Endodermal cell (in vitro differentiated cells): ENCODE measurements at regions not wholly inside any gene's neighbourhood (a gene's known extent, or its start where the extent isn't known, plus 50 kb on each side); places are given as distances from the start of the nearest gene placed in this dataset.
"Not testable (repeated sequence)": the region's sequence is repeated elsewhere in the genome, so short reads cannot be mapped to it uniquely, and the experiment has no call there.

Experiments used
- DNase-seq: peaks from one replicate; pipeline ENCODE4 v3.0.0-alpha.2; 2017
- H3K27ac ChIP-seq: 2 replicates; pipeline ENCODE4 v1.5.1; 2013; ENCODE audit warnings: mild to moderate bottlenecking, low read depth, low read length, moderate library complexity
- H3K27me3 ChIP-seq: 2 replicates; pipeline ENCODE4 v1.6.1; 2013; ENCODE audit warnings: mild to moderate bottlenecking, low read length, moderate library complexity; ENCODE audit not compliant: insufficient read depth, control insufficient read depth, poor library complexity, severe bottlenecking
- H3K36me3 ChIP-seq: 2 replicates; pipeline ENCODE4 v1.7.0; 2013; ENCODE audit warnings: mild to moderate bottlenecking, low read length, moderate library complexity; ENCODE audit not compliant: control insufficient read depth, insufficient read depth
- H3K4me1 ChIP-seq: one replicate; pipeline ENCODE4 v1.7.0; 2013; ENCODE audit warnings: low read length; ENCODE audit not compliant: control insufficient read depth, insufficient read depth
- H3K4me3 ChIP-seq: 2 replicates; pipeline ENCODE4 v1.5.1; 2013; ENCODE audit warnings: mild to moderate bottlenecking, low read length, moderate library complexity
- H3K9ac ChIP-seq: 2 replicates; pipeline ENCODE4 v1.6.1; 2013; ENCODE audit warnings: mild to moderate bottlenecking, low read length, moderate library complexity; ENCODE audit not compliant: poor library complexity, severe bottlenecking; ENCODE audit errors: extremely low read depth
- H3K9me3 ChIP-seq: 2 replicates; pipeline ENCODE4 v1.6.1; 2013; ENCODE audit warnings: mild to moderate bottlenecking, low read length, moderate library complexity; ENCODE audit not compliant: control insufficient read depth
- H3K27ac Mint-ChIP-seq: 2 replicates; pipeline ENCODE4 v1.8.0; 2020; ENCODE audit warnings: mixed read lengths
- H3K27me3 Mint-ChIP-seq: 2 replicates; pipeline ENCODE4 v1.8.0; 2021; ENCODE audit warnings: mild to moderate bottlenecking, mixed read lengths; ENCODE audit not compliant: insufficient read depth
- H3K36me3 Mint-ChIP-seq: 2 replicates; pipeline ENCODE4 v1.8.0; 2020; ENCODE audit warnings: low read depth, mixed read lengths
- H3K4me1 Mint-ChIP-seq: 2 replicates; pipeline ENCODE4 v1.8.0; 2020; ENCODE audit warnings: mixed read lengths
- H3K4me3 Mint-ChIP-seq: 2 replicates; pipeline ENCODE4 v1.8.0; 2020; ENCODE audit warnings: mild to moderate bottlenecking, moderate library complexity, mixed read lengths
- H3K9me3 Mint-ChIP-seq: 2 replicates; pipeline ENCODE4 v1.8.0; 2020; ENCODE audit warnings: mild to moderate bottlenecking, mixed read lengths
- CTCF ChIP-seq: fragments of 200-600 bp; sonication (generic); conservative IDR thresholded peaks from 2 replicates; pipeline ENCODE4 v1.5.0; 2021; ENCODE audit warnings: antibody characterized with exemption, mild to moderate bottlenecking
- WGBS, 2 experiments: methylation state at CpG; one replicate each; pipeline versions ENCODE4 v1.1.5 to v1.1.7; 2013; ENCODE audit warnings: missing lambda C conversion rate in 2 of 2, mixed read lengths in 1 of 2; ENCODE audit not compliant: insufficient coverage in 1 of 2, insufficient read length in 1 of 2; 5-methylcytosine and 5-hydroxymethylcytosine counted together

GRCh38 chr7:81226234-81226633 is 307.4 kb upstream of the SEMA3C start:
- no peak overlapping the region for H3K4me3 Mint-ChIP-seq
- Histone ChIP-seq H3K27me3 (no peaks in the 10 kb centered on the region), H3K27ac (no peak overlapping the region), H3K4me3 (no peak overlapping the region), H3K9me3 (peaks cover 20% of the 10 kb centered on the region), H3K36me3 (no peaks in the 10 kb centered on the region), H3K4me1 (no peaks in the 10 kb centered on the region), H3K9ac (no peak overlapping the region)
- no peak for TF ChIP-seq CTCF
- no peaks in the 10 kb centered on the region for H3K27me3 Mint-ChIP-seq
- H3K36me3 Mint-ChIP-seq, result peaks cover 4% of the 10 kb centered on the region
- H3K27ac Mint-ChIP-seq, result no peak overlapping the region
- H3K9me3 Mint-ChIP-seq, result peaks cover 27% of the 10 kb centered on the region
- no peak for DNase-seq
- WGBS, 2 experiments, result 93% methylated on average over 2 of the region's 3 CpGs; no CpG with 5 or more reads in 1 of the 2 experiments
- H3K4me1 Mint-ChIP-seq, result peaks cover 2% of the 10 kb centered on the region

- DNase-seq, H3K36me3 ChIP-seq, H3K36me3 Mint-ChIP-seq, H3K27ac Mint-ChIP-seq, H3K4me1 Mint-ChIP-seq, H3K4me1 ChIP-seq, H3K27ac ChIP-seq, H3K4me3 ChIP-seq, H3K27me3 Mint-ChIP-seq, H3K27me3 ChIP-seq, H3K9ac ChIP-seq, H3K4me3 Mint-ChIP-seq: not testable (repeated sequence)
- WGBS, 2 experiments, result 90 to 100% methylated on average over 1 to 2 of the region's 2 CpGs
- H3K9me3 Mint-ChIP-seq, result peaks cover 27% of the 10 kb centered on the region
- peaks cover 20% of the 10 kb centered on the region for H3K9me3 ChIP-seq
Observed at GRCh38 chr7:81222692-81223091, 303.8 kb upstream of the SEMA3C start.

- Mint-ChIP-seq H3K27ac (no peak overlapping the region), H3K4me1 (no peaks in the 10 kb centered on the region), H3K4me3 (no peak overlapping the region), H3K36me3 (peaks cover 4% of the 10 kb centered on the region), H3K9me3 (peaks cover 27% of the 10 kb centered on the region), H3K27me3 (no peaks in the 10 kb centered on the region)
- 91 to 100% methylated on average over 1 to 3 of the region's 3 CpGs for WGBS, 2 experiments
- H3K36me3 ChIP-seq, result no peaks in the 10 kb centered on the region
- H3K9me3 ChIP-seq, result peaks cover 20% of the 10 kb centered on the region
- no peaks in the 10 kb centered on the region for H3K4me1 ChIP-seq
- H3K27ac ChIP-seq, result no peak overlapping the region
- DNase-seq, result no peak
- TF ChIP-seq CTCF, result no peak
- H3K27me3 ChIP-seq, result no peaks in the 10 kb centered on the region
- H3K4me3 ChIP-seq, result no peak overlapping the region
- no peak overlapping the region for H3K9ac ChIP-seq
Observed at GRCh38 chr7:81221527-81222217, 302.8 kb upstream of the SEMA3C start.
